NCI-H146 (cell line): ENCODE measurements at regions not wholly inside any gene's neighbourhood (a gene's known extent, or its start where the extent isn't known, plus 50 kb on each side); places are given as distances from the start of the nearest gene placed in this dataset.
"Not testable (repeated sequence)": the region's sequence is repeated elsewhere in the genome, so short reads cannot be mapped to it uniquely, and the experiment has no call there.

Experiments used
- DNase-seq: peaks from one replicate; lab custom pipeline; 2025; lab: John Stamatoyannopoulos, UW

GRCh38 chr11:122604621-122605020 is 50.9 kb upstream of the UBASH3B start:
- no peak for DNase-seq

DNA sequence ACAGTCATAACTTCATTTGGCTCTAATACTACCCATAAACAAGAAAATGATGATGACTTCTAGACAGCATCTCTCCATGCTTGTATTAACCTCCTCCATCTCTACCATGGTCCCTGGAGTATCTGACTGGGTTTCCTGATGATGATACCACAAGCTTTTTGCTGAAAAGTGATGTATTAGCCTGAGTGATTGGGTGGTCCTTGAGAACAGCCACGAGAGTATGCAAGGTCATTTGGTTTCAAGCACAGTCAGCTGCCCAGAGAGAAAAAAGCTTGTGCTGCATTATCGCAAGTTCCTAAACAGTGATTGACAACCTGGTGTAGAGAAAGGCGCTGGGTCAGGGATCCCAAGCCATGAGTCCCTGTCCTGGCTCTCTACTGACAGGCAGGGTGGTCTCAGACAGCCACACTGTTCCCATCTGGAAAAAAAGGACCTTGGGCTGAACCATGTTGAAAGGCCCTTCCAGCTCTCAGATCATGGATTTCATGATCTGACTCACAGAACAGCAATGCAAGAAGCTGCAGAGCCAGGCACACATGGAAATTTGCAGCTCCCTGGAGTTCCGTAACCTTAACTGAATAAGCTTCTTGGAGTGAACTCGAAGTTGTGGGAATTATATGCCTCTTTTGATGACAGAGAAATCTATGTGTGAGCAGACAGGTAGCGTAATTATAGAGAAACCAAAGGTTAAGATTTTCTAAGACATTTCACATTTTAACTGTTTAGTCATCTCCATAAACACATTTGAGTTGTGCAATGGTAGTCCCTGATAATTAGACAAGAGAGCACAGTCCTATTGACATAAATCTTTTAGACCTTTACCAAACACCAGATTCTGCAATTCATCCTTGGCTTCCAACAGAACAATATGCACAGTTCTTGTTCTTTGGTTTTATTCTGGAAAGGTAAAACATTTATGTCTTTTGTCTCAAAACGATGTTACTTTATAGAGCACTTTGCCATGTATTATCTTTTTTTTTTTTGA is 54.1 kb upstream of the UBASH3B start:
- no peak for DNase-seq

- DNase-seq, result no peak
These were observed 55.2 kb upstream of the UBASH3B start for GRCh38 chr11:122600290-122600689.

- no peak for DNase-seq
These were observed 56.1 kb upstream of the UBASH3B start for GRCh38 chr11:122599434-122599833.

GRCh38 chr11:122598971-122599370 is 56.6 kb upstream of the UBASH3B start:
- no peak for DNase-seq

GRCh38 chr11:122597511-122597910 is 58.0 kb upstream of the UBASH3B start:
- DNase-seq, result no peak

GRCh38 chr11:122594986-122595645 is 60.4 kb upstream of the UBASH3B start:
- no peak for DNase-seq

DNA sequence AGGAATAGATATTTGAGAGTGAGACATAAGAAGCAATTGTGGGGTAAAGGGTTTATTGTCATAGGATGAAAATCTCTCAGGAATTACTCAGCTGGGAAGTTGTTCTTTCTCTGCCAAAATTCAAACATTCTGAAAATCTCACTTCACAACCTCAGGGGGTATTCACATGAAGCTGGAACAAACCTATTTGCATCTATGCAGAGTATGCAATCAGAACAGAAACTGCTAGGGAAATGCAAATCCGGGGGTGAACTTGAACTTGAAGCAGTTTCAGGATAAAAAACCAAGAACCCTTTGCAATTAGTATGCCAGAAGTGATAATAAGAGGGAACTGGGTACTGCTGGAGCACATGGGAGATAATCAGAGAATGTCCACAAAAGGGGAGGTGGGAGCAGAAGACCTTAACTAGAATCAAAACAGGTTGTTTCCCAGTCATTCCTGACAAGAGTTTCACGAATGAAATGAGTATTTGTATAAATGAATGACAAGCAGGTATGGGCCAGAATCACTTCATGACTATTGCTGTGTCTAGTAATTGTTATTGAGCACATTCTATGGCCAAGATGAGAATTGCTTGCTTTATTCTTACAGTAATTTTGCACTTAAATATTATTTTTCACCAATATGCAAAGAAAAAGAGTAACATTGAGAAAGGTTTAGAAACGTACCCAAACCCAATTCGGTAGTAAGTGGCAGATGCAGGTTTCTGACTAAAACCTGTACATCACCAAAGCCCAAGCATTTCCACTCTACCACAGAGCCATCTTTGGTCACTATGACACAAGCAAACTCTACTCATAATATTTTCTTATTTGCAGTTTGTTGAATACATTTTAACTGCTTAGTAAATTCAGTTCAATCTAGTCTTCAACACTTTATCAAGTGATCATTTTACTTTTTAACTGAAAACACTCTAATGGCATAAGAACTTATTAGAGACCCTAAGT is 61.8 kb upstream of the UBASH3B start:
- no peak for DNase-seq

DNA sequence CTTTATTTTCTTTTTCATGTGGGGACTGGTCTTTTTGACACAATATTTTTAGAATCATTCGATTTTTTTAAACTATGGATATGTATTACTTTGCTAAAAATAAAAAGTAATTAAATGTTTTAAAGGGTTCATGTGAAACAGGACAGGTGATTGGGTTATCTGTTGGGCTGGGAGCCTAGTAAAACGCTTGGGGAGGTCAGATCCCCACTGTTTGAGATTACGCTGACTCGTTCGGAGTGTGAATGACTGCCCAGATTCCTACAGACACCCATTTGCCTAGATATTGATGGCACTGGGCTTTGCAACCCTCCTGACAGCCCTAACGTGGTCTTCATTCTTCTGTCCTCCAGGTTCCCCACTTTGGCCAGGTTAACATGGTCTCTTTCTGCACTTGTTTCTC is 62.9 kb upstream of the UBASH3B start:
- no peak for DNase-seq

- no peak for DNase-seq
These were observed 70.9 kb upstream of the UBASH3B start for GRCh38 chr11:122584670-122585069.

- DNase-seq, result not testable (repeated sequence)
These were observed 75.5 kb upstream of the UBASH3B start for GRCh38 chr11:122580071-122580470.

- no peak for DNase-seq
These were observed 77.2 kb upstream of the UBASH3B start for GRCh38 chr11:122578171-122578825.

GRCh38 chr11:122572592-122572991 is 82.9 kb upstream of the UBASH3B start:
- no peak for DNase-seq

DNA sequence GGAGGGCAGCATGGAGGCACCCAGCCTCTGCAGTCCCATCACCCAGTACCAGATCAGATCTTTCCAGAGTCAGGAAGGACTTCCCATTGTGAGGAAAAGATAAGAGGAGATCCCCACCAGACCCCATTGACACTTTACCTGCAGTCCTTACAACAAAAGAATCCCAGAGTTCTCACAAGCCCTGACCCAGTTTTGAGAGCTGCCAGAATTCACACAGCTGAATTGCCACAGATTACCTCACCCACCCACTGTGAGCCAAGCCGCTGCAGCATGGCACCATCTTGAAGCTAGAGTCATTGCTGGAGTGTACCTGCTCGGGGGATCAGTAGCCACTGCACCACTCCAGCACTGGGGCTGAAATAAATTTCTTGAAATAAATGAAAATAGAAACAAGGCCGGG is 91.8 kb upstream of the UBASH3B start:
- no peak for DNase-seq

GRCh38 chr11:122559734-122560382 is 95.7 kb upstream of the UBASH3B start:
- no peak for DNase-seq

DNA sequence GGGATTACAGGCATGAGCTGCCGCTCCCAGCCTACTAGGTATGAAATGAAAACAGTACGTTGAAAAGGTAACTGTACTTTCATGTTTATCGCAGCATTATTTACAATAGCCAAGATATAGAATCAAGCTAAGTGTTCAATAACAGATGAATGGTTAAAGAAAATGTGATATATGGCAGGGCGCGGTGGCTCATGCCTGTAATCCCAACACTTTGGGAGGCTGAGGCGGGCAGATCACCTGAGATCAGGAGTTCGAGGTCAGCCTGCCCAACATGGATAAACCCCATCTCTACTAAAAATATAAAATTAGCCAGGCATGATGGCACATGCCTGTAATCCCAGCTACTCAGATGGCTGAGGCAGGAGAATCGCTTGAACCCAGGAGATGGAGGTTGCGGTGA is 96.3 kb upstream of the UBASH3B start:
- DNase-seq, result not testable (repeated sequence)

GRCh38 chr11:122557163-122557562 is 98.4 kb upstream of the UBASH3B start:
- not testable (repeated sequence) for DNase-seq

- DNase-seq, result no peak
These were observed 98.9 kb upstream of the UBASH3B start for GRCh38 chr11:122556605-122557004.

DNA sequence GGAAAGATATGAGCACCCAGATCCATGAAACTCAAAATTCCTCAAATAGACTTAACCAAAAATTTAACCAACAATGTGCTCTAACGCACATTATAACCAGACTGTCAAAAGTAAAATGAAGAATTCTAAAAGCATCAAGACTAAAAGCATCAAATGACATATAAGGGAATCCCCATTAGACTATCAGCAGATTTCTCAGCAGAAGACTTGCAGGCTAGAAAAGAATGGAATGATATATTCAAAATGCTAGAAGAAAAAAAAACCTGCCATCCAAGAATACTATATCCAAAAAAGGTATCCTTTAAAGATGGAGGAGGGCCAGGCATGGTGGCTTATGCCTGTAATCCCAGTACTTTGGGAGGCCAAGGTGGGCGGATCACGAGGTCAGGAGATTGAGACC is 117.5 kb upstream of the UBASH3B start:
- no peak for DNase-seq

GRCh38 chr11:122524898-122525297 is 130.6 kb upstream of the UBASH3B start:
- DNase-seq, result no peak
